HepG2 (cell line): ENCODE measurements at regions not wholly inside any gene's neighbourhood (a gene's known extent, or its start where the extent isn't known, plus 50 kb on each side); places are given as distances from the start of the nearest gene placed in this dataset.

Source experiments
- ATAC-seq: fragments of 200-7000 bp; cut with Tn5 transposase; 3 replicates; pipeline ENCODE4 v1.9.1; 2020; ENCODE audit warnings: mild to moderate bottlenecking, moderate library complexity
- BruUV-seq: library from RNA; stranded (reverse); fragments of 400-500 nt; replicated peaks from 2 replicates; lab custom pipeline; 2021; lab: Mats Ljungman, UMichigan
- CTCF ChIA-PET: fragments of 300-600 bp; formaldehyde crosslinking; extraction: SDS; loops from one replicate; lab custom pipeline; 2021; ENCODE audit warnings: low total read pairs, inconsistent platforms, low intra/inter-chr PET ratio; lab: Yijun Ruan, JAX
- POLR2A ChIA-PET: fragments of 350-600 bp; sonication (Branson Sonifier 250); formaldehyde crosslinking; loops from one replicate; lab custom pipeline; 2020; ENCODE audit warnings: antibody characterized with exemption, inconsistent platforms; lab: Yijun Ruan, JAX
- DNase-seq: peaks from one replicate; pipeline ENCODE4 v3.0.0-alpha.2; 2015; ENCODE audit warnings: low spot score
- FAIRE-seq: peaks from 3 replicates; lab custom pipeline; 2011; peaks lifted over from hg19 to GRCh38; lab: Jason Lieb, UNC
- H2AFZ ChIP-seq: one replicate; pipeline ENCODE4 v1.6.1; 2011; ENCODE audit warnings: low read length, inconsistent platforms
- H3K27ac ChIP-seq: fragments of 300-600 bp; 3 replicates; pipeline ENCODE4 v1.8.0; 2011; ENCODE audit warnings: mixed run types, mild to moderate bottlenecking, mixed read lengths, low read length, inconsistent platforms; ENCODE audit not compliant: insufficient read depth; ENCODE audit errors: extremely low read length
- H3K27me3 ChIP-seq, 2 experiments: fragments of 200-600 bp in 1 of 2; 2 replicates in 1 of 2; 3 replicates in 1 of 2; pipeline versions ENCODE4 v1.6.0 to v1.8.0; 2011; ENCODE audit warnings: low read length in 2 of 2, mild to moderate bottlenecking in 2 of 2, moderate library complexity in 2 of 2, inconsistent platforms in 1 of 2; ENCODE audit not compliant: insufficient read depth in 2 of 2, control insufficient read depth in 1 of 2
- H3K36me3 ChIP-seq, 2 experiments: fragments of 200-600 bp in 1 of 2; replicated peaks in 1 of 2; 2 replicates in 1 of 2; 3 replicates in 1 of 2; pipeline versions ENCODE4 v1.5.1 to v1.8.0; 2011; ENCODE audit warnings: low read length in 2 of 2, inconsistent platforms in 1 of 2; ENCODE audit not compliant: insufficient read depth in 2 of 2, control insufficient read depth in 1 of 2
- H3K4me1 ChIP-seq: 2 replicates; pipeline ENCODE4 v1.5.1; 2012; ENCODE audit warnings: low read length, inconsistent platforms; ENCODE audit not compliant: insufficient read depth
- H3K4me2 ChIP-seq: 2 replicates; pipeline ENCODE4 v1.6.0; 2011; ENCODE audit warnings: low read depth, low read length, inconsistent platforms
- H3K4me3 ChIP-seq, 3 experiments: fragments of 200-600 bp in 1 of 3; sonication (generic), shearing (Covaris generic) in 1 of 3; replicated peaks in 1 of 3; 2 replicates each; pipeline ENCODE4 v1.5.1; 2011 to 2016; ENCODE audit warnings: low read length in 3 of 3, inconsistent platforms in 2 of 3, low read depth in 2 of 3, mild to moderate bottlenecking in 2 of 3, control low read depth in 1 of 3, mixed read lengths in 1 of 3; ENCODE audit not compliant: insufficient read depth in 1 of 3
- H3K79me2 ChIP-seq: one replicate; pipeline ENCODE4 v1.6.1; 2011; ENCODE audit warnings: low read length, inconsistent platforms; ENCODE audit not compliant: insufficient read depth
- H3K9ac ChIP-seq: 2 replicates; pipeline ENCODE4 v1.6.0; 2011; ENCODE audit warnings: mild to moderate bottlenecking, low read depth, low read length, inconsistent platforms; ENCODE audit not compliant: insufficient read depth
- H3K9me3 ChIP-seq: 2 replicates; pipeline ENCODE4 v1.5.1; 2012; ENCODE audit warnings: mild to moderate bottlenecking, low read length
- H4K20me1 ChIP-seq: 2 replicates; pipeline ENCODE4 v1.6.0; 2011; ENCODE audit warnings: inconsistent platforms, mild to moderate bottlenecking, low read length, moderate library complexity; ENCODE audit not compliant: insufficient read depth
- HCFC1 ChIP-seq: fragments of 150-350 bp; IDR thresholded peaks from 2 replicates; pipeline ENCODE4 v1.6.1; 2014; ENCODE audit warnings: low read depth, low read length
- IRF9 ChIP-seq: sonication (generic); formaldehyde crosslinking; IDR thresholded peaks from 2 replicates; pipeline ENCODE4 v1.8.0; 2022; ENCODE audit warnings: missing genetic modification reagents, mild to moderate bottlenecking, borderline replicate concordance
- MAX ChIP-seq: IDR thresholded peaks from 2 replicates; pipeline ENCODE4 v1.6.1; 2012; ENCODE audit warnings: inconsistent platforms
- MED1 ChIP-seq: sonication (generic); formaldehyde crosslinking; IDR thresholded peaks from 2 replicates; pipeline ENCODE4 v1.4.0; 2020; ENCODE audit warnings: missing genetic modification reagents
- MTF2 ChIP-seq: sonication (generic); formaldehyde crosslinking; IDR thresholded peaks from 2 replicates; pipeline ENCODE4 v1.5.0; 2020; ENCODE audit warnings: missing genetic modification reagents, borderline replicate concordance
- NFE2L2 ChIP-seq: fragments of 150-350 bp; IDR thresholded peaks from 2 replicates; pipeline ENCODE4 v1.6.1; 2014; ENCODE audit warnings: low read length
- NR0B2 ChIP-seq: sonication (generic); formaldehyde crosslinking; IDR thresholded peaks from 2 replicates; pipeline ENCODE4 v1.4.0; 2020; ENCODE audit warnings: mild to moderate bottlenecking, missing genetic modification reagents
- RBFOX2 ChIP-seq: fragments of 200-400 bp; formaldehyde crosslinking; IDR thresholded peaks from 2 replicates; pipeline ENCODE4 v1.6.1; 2017; ENCODE audit warnings: low read depth, mild to moderate bottlenecking, low read length
- SUZ12 ChIP-seq: fragments of 150-350 bp; IDR thresholded peaks from 2 replicates; pipeline ENCODE4 v1.6.1; 2014; ENCODE audit warnings: low read depth, low read length
- TGIF2 ChIP-seq: IDR thresholded peaks from 2 replicates; pipeline ENCODE4 v1.6.1; 2016; ENCODE audit warnings: control low read depth, missing compliant biosample characterization
- ZBTB39 ChIP-seq: sonication (generic); formaldehyde crosslinking; IDR thresholded peaks from 2 replicates; pipeline ENCODE4 v1.5.0; 2020; ENCODE audit warnings: missing genetic modification reagents
- ZC3H4 ChIP-seq: sonication (generic); formaldehyde crosslinking; IDR thresholded peaks from 2 replicates; pipeline ENCODE4 v1.4.0; 2020; ENCODE audit warnings: missing genetic modification reagents, borderline replicate concordance
- ZFP62 ChIP-seq: sonication (generic); formaldehyde crosslinking; IDR thresholded peaks from 2 replicates; pipeline ENCODE4 v1.4.0; 2020; ENCODE audit warnings: missing genetic modification reagents
- ZNF329 ChIP-seq: sonication (generic); formaldehyde crosslinking; IDR thresholded peaks from 2 replicates; pipeline ENCODE4 v1.9.0; 2021; ENCODE audit warnings: low read depth, mild to moderate bottlenecking, missing genetic modification reagents
- ZNF563 ChIP-seq: sonication (generic); formaldehyde crosslinking; IDR thresholded peaks from 2 replicates; pipeline ENCODE4 v1.8.0; 2022; ENCODE audit warnings: mild to moderate bottlenecking, moderate library complexity, missing genetic modification reagents
- ZNF607 ChIP-seq: sonication (generic); formaldehyde crosslinking; IDR thresholded peaks from 2 replicates; pipeline ENCODE4 v1.5.1; 2020; ENCODE audit warnings: missing genetic modification reagents, mild to moderate bottlenecking, borderline replicate concordance
- ZNF749 ChIP-seq: sonication (generic); formaldehyde crosslinking; IDR thresholded peaks from 2 replicates; pipeline ENCODE4 v1.8.0; 2022; ENCODE audit warnings: mild to moderate bottlenecking, missing genetic modification reagents, moderate library complexity, borderline replicate concordance
- in situ Hi-C: cut with HindIII; loops from 2 replicates; pipeline ENCODE4 v1.10.0; 2017; ENCODE audit warnings: low pct_unique_long_range_greater_than_20kb; ENCODE audit not compliant: extremely low pct_ligation_motif_present
- intact Hi-C: fragments of 100-400 bp; cut with micrococcal nuclease; formaldehyde crosslinking; loops from one replicate; pipeline ENCODE4 v1.10.0; 2022; ENCODE audit not compliant: unreplicated experiment

- TF ChIP-seq ZNF607 (CRISPR knock-in tag) (no peak), NFE2L2 (no peak), NR0B2 (CRISPR knock-in tag) (no peak), ZC3H4 (CRISPR knock-in tag) (no peak), ZNF329 (no peak), IRF9 (CRISPR knock-in tag) (no peak), SUZ12 (no peak), MTF2 (no peak), MAX (no peak), ZNF563 (CRISPR knock-in tag) (no peak), RBFOX2 (no peak), ZFP62 (CRISPR knock-in tag) (no peak)
Measured at GRCh38 chr2:163077241-163077640, 238.7 kb upstream of the KCNH7 start (continued).

GRCh38 chr2:163066085-163066484, 227.5 kb upstream of the KCNH7 start:
- Histone ChIP-seq H3K79me2 (no peaks in the 10 kb centered on the region), H3K9ac (no peak overlapping the region), H3K9me3 (no peaks in the 10 kb centered on the region), H3K27ac (no peak overlapping the region), H4K20me1 (no peaks in the 10 kb centered on the region), H3K36me3 (no peaks in the 10 kb centered on the region), H3K4me2 (no peak overlapping the region), H3K27me3 (no peaks in the 10 kb centered on the region), H2AFZ (no peak overlapping the region), H3K4me3 (no peak overlapping the region), H3K4me1 (no peaks in the 10 kb centered on the region)
- BruUV-seq = no TSS peak
- TF ChIP-seq ZNF749 (CRISPR knock-in tag) = no peak
- TF ChIP-seq MED1 (CRISPR knock-in tag) = no peak
- no peak for TF ChIP-seq TGIF2 (CRISPR knock-in tag)
- TF ChIP-seq HCFC1 = no peak
- no peak for TF ChIP-seq ZBTB39 (CRISPR knock-in tag)
- no peak for DNase-seq
- intact Hi-C loops (no loop called here), in situ Hi-C loops (no loop called here)
- no peak for ATAC-seq
- ChIA-PET POLR2A (no interaction called here), CTCF (no interaction called here)
- FAIRE-seq = no peak
